ENCODE measurements at regions not wholly inside any gene's neighbourhood (a gene's known extent, or its start where the extent isn't known, plus 50 kb on each side); places are given as distances from the start of the nearest gene placed in this dataset.
"Not testable (repeated sequence)": the region's sequence is repeated elsewhere in the genome, so short reads cannot be mapped to it uniquely, and the experiment has no call there.

GRCh38 chrX:4613651-4614050, 900.2 kb upstream of the PRKX start:
- peaks cover 13% of the 10 kb centered on the region; the same call in 1 of the 2 replicates for H3K9me3 ChIP-seq (ENCODE audit: control insufficient read depth, insufficient read depth, low read length)
- H3K9ac ChIP-seq (ENCODE audit: low read depth, low read length); H3K36me3 ChIP-seq (ENCODE audit: control insufficient read depth, insufficient read depth, low read length); H3K4me3 ChIP-seq (ENCODE audit: low read depth, low read length); H3K27me3 ChIP-seq (ENCODE audit: control insufficient read depth, insufficient read depth, low read length); H3K27ac ChIP-seq (ENCODE audit: low read depth, low read length): not testable (repeated sequence)
- peaks cover 11% of the 10 kb centered on the region for H3K4me1 ChIP-seq (ENCODE audit: control insufficient read depth, insufficient read depth, low read length)

DNA sequence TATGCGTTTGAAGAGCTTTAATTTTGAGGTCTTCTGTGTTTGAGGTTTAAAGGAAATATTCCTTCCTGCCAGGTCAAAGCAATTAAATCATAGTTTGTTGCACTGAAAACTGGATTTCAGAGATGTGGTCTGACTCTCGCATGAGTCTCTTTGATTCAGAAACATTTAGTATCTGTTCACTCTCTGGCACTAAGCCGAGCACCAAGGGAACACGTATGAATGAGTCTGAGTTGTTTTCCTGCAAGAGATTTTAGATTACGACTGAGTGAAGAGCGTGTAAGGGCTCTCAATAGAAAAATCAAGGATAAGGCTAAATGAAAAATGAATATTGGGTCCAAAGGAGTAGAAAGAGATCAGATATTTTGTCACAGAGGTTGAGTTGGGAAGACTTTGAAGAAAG, 875.4 kb upstream of the PRKX start:
- no peak overlapping the region for H3K9ac ChIP-seq (ENCODE audit: low read depth, low read length)
- H3K9me3 ChIP-seq (ENCODE audit: control insufficient read depth, insufficient read depth, low read length) = no peaks in the 10 kb centered on the region
- H3K4me3 ChIP-seq (ENCODE audit: low read depth, low read length) = no peak overlapping the region
- no peak overlapping the region for H3K27ac ChIP-seq (ENCODE audit: low read depth, low read length)
- H3K4me1 ChIP-seq (ENCODE audit: control insufficient read depth, insufficient read depth, low read length) = no peaks in the 10 kb centered on the region
- H3K36me3 ChIP-seq (ENCODE audit: control insufficient read depth, insufficient read depth, low read length) = no peaks in the 10 kb centered on the region
- no peaks in the 10 kb centered on the region; the same call in 1 of the 2 replicates for H3K27me3 ChIP-seq (ENCODE audit: control insufficient read depth, insufficient read depth, low read length)

DNA sequence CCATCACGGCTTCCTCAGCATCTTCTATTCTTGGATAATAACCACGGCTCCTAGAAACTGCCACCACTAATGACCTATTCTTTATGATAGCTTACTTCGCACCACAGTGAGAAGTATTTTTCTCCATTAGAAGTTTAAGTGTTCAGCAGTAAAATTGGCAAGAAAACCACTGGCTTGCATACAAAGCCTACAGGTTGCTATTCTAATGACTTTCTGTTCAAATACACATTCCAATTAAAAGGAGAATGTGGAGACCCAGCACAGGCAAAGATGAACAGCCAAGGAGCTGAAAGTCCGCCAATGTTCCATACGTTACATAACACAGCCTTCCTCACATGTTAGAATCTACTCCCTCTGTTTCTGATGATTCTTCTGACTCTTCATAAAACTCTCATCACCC, 875.0 kb upstream of the PRKX start:
- no peak overlapping the region for H3K27ac ChIP-seq (ENCODE audit: low read depth, low read length)
- H3K9me3 ChIP-seq (ENCODE audit: control insufficient read depth, insufficient read depth, low read length) = no peaks in the 10 kb centered on the region
- no peak overlapping the region for H3K4me3 ChIP-seq (ENCODE audit: low read depth, low read length)
- no peaks in the 10 kb centered on the region for H3K4me1 ChIP-seq (ENCODE audit: control insufficient read depth, insufficient read depth, low read length)
- no peaks in the 10 kb centered on the region for H3K36me3 ChIP-seq (ENCODE audit: control insufficient read depth, insufficient read depth, low read length)
- no peak overlapping the region for H3K9ac ChIP-seq (ENCODE audit: low read depth, low read length)
- H3K27me3 ChIP-seq (ENCODE audit: control insufficient read depth, insufficient read depth, low read length) = no peaks in the 10 kb centered on the region; the same call in 1 of the 2 replicates

DNA sequence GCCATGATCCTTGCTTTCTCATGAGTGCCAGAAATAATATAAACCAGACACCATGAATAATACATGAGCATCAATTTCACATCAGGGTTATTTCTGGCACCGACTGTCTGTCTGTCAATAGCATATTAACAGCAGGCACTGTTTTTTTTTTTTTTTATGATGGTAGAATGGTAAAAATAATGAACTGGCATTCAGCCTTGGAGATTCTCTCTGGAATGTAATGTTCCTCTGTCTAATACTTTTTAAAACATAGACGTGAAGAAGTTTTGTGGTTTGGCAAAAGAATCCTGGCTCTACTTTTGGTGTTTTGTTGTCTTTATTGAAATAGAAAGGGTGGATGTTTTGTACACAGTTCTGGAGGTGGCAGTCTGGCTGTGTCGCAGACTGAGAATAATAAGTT, 874.6 kb upstream of the PRKX start:
- no peak overlapping the region for H3K4me3 ChIP-seq (ENCODE audit: low read depth, low read length)
- no peaks in the 10 kb centered on the region for H3K4me1 ChIP-seq (ENCODE audit: control insufficient read depth, insufficient read depth, low read length)
- no peak overlapping the region for H3K27ac ChIP-seq (ENCODE audit: low read depth, low read length)
- no peaks in the 10 kb centered on the region for H3K9me3 ChIP-seq (ENCODE audit: control insufficient read depth, insufficient read depth, low read length)
- H3K36me3 ChIP-seq (ENCODE audit: control insufficient read depth, insufficient read depth, low read length) = no peaks in the 10 kb centered on the region
- no peak overlapping the region for H3K9ac ChIP-seq (ENCODE audit: low read depth, low read length)
- no peaks in the 10 kb centered on the region; the same call in 1 of the 2 replicates for H3K27me3 ChIP-seq (ENCODE audit: control insufficient read depth, insufficient read depth, low read length)

GRCh38 chrX:4579999-4580398, 866.5 kb upstream of the PRKX start:
- no peak overlapping the region for H3K4me3 ChIP-seq (ENCODE audit: low read depth, low read length)
- H3K27me3 ChIP-seq (ENCODE audit: control insufficient read depth, insufficient read depth, low read length) = no peaks in the 10 kb centered on the region
- no peak overlapping the region for H3K9ac ChIP-seq (ENCODE audit: low read depth, low read length)
- H3K27ac ChIP-seq (ENCODE audit: low read depth, low read length) = no peak overlapping the region
- H3K36me3 ChIP-seq (ENCODE audit: control insufficient read depth, insufficient read depth, low read length) = no peaks in the 10 kb centered on the region
- H3K9me3 ChIP-seq (ENCODE audit: control insufficient read depth, insufficient read depth, low read length) = no peaks in the 10 kb centered on the region
- no peaks in the 10 kb centered on the region for H3K4me1 ChIP-seq (ENCODE audit: control insufficient read depth, insufficient read depth, low read length)

- Histone ChIP-seq H3K4me1 (ENCODE audit: control insufficient read depth, insufficient read depth, low read length) (no peaks in the 10 kb centered on the region), H3K27ac (ENCODE audit: low read depth, low read length) (no peak overlapping the region), H3K4me3 (ENCODE audit: low read depth, low read length) (no peak overlapping the region), H3K36me3 (ENCODE audit: control insufficient read depth, insufficient read depth, low read length) (no peaks in the 10 kb centered on the region), H3K27me3 (ENCODE audit: control insufficient read depth, insufficient read depth, low read length) (no peaks in the 10 kb centered on the region), H3K9ac (ENCODE audit: low read depth, low read length) (no peak overlapping the region), H3K9me3 (ENCODE audit: control insufficient read depth, insufficient read depth, low read length) (no peaks in the 10 kb centered on the region)
Observed at GRCh38 chrX:4579480-4579879, 866.0 kb upstream of the PRKX start.

DNA sequence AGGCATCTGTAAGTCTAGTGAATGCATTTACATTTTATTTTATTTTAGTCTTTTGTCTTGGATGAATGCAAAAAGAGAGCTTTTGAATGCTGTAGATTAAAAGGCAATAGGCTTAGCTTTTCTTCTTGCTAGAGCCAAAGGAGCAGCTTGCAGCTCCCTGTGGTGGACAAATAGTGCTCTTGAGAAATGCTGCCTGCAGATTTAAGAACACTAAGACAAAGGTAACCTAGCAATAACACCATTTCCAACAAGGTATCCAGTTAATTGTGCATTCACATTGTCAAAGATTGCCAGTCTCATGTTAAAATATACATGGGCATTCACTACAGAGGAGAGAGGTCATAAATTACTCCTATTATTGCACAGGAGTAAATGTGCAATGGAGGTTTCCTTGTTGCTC, 859.2 kb upstream of the PRKX start:
- no peaks in the 10 kb centered on the region for H3K27me3 ChIP-seq (ENCODE audit: control insufficient read depth, insufficient read depth, low read length)
- no peaks in the 10 kb centered on the region for H3K36me3 ChIP-seq (ENCODE audit: control insufficient read depth, insufficient read depth, low read length)
- H3K9me3 ChIP-seq (ENCODE audit: control insufficient read depth, insufficient read depth, low read length) = peaks cover 7% of the 10 kb centered on the region; the same call in 1 of the 2 replicates
- H3K4me1 ChIP-seq (ENCODE audit: control insufficient read depth, insufficient read depth, low read length) = peaks cover 11% of the 10 kb centered on the region; the same call in 1 of the 2 replicates
- H3K4me3 ChIP-seq (ENCODE audit: low read depth, low read length) = no peak overlapping the region
- no peak overlapping the region for H3K27ac ChIP-seq (ENCODE audit: low read depth, low read length)
- H3K9ac ChIP-seq (ENCODE audit: low read depth, low read length) = no peak overlapping the region

- Histone ChIP-seq H3K9ac (ENCODE audit: low read depth, low read length) (no peak overlapping the region), H3K4me3 (ENCODE audit: low read depth, low read length) (no peak overlapping the region), H3K27me3 (ENCODE audit: control insufficient read depth, insufficient read depth, low read length) (no peaks in the 10 kb centered on the region; the same call in 1 of the 2 replicates), H3K27ac (ENCODE audit: low read depth, low read length) (no peak overlapping the region), H3K36me3 (ENCODE audit: control insufficient read depth, insufficient read depth, low read length) (no peaks in the 10 kb centered on the region), H3K4me1 (ENCODE audit: control insufficient read depth, insufficient read depth, low read length) (peaks cover 16% of the 10 kb centered on the region), H3K9me3 (ENCODE audit: control insufficient read depth, insufficient read depth, low read length) (peaks cover 7% of the 10 kb centered on the region; the same call in 1 of the 2 replicates)
Observed at GRCh38 chrX:4570151-4570550, 856.7 kb upstream of the PRKX start.

GRCh38 chrX:4560192-4560591, 846.7 kb upstream of the PRKX start:
- Histone ChIP-seq H3K9ac (ENCODE audit: low read depth, low read length) (no peak overlapping the region), H3K4me3 (ENCODE audit: low read depth, low read length) (no peak overlapping the region), H3K27ac (ENCODE audit: low read depth, low read length) (no peak overlapping the region), H3K4me1 (ENCODE audit: control insufficient read depth, insufficient read depth, low read length) (no peaks in the 10 kb centered on the region), H3K9me3 (ENCODE audit: control insufficient read depth, insufficient read depth, low read length) (no peaks in the 10 kb centered on the region), H3K36me3 (ENCODE audit: control insufficient read depth, insufficient read depth, low read length) (no peaks in the 10 kb centered on the region), H3K27me3 (ENCODE audit: control insufficient read depth, insufficient read depth, low read length) (no peaks in the 10 kb centered on the region)

- no peak overlapping the region for H3K27ac ChIP-seq (ENCODE audit: low read depth, low read length)
- no peaks in the 10 kb centered on the region for H3K36me3 ChIP-seq (ENCODE audit: control insufficient read depth, insufficient read depth, low read length)
- H3K27me3 ChIP-seq (ENCODE audit: control insufficient read depth, insufficient read depth, low read length) = no peaks in the 10 kb centered on the region
- H3K9ac ChIP-seq (ENCODE audit: low read depth, low read length) = no peak overlapping the region
- no peak overlapping the region for H3K4me3 ChIP-seq (ENCODE audit: low read depth, low read length)
- H3K4me1 ChIP-seq (ENCODE audit: control insufficient read depth, insufficient read depth, low read length) = peaks cover 10% of the 10 kb centered on the region
- no peaks in the 10 kb centered on the region for H3K9me3 ChIP-seq (ENCODE audit: control insufficient read depth, insufficient read depth, low read length)
Observed at GRCh38 chrX:4550018-4550417, 836.6 kb upstream of the PRKX start.

DNA sequence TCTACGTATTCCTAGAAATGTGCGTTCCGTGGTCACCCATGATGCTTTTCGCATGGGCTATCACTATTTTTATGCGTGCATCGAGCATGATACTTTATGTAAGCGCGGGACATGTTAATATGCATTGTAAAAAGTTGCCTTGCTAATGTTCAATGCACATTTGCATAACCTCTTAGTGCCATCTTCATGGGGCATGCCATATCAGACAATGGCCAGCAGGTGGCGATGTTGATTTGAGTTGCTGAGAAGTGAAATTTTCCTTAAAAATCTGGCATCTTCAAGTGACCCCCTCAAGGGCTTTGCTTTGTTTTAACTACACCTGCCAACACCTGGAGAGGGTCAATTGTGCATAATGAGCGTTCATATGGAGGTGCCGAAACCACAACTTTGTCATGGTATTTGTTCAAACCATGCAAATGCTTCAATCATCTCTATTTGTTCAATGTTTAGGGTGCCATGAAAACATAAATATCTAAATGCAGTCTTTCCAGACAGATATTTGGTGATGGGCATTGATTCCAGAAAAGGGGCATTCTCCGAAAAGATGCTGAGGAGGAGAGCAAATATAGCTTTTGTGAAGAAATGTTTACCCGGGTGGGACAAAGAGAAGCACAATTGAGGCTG, 833.9 kb upstream of the PRKX start:
- no peak overlapping the region for H3K4me3 ChIP-seq (ENCODE audit: low read depth, low read length)
- H3K36me3 ChIP-seq (ENCODE audit: control insufficient read depth, insufficient read depth, low read length) = no peaks in the 10 kb centered on the region
- H3K9me3 ChIP-seq (ENCODE audit: control insufficient read depth, insufficient read depth, low read length) = no peaks in the 10 kb centered on the region
- no peaks in the 10 kb centered on the region for H3K27me3 ChIP-seq (ENCODE audit: control insufficient read depth, insufficient read depth, low read length)
- H3K4me1 ChIP-seq (ENCODE audit: control insufficient read depth, insufficient read depth, low read length) = peaks cover 10% of the 10 kb centered on the region
- H3K27ac ChIP-seq (ENCODE audit: low read depth, low read length) = no peak overlapping the region
- no peak overlapping the region for H3K9ac ChIP-seq (ENCODE audit: low read depth, low read length)

Data from HUES48 (cell line).